ENCODE measurements at regions not wholly inside any gene's neighbourhood (a gene's known extent, or its start where the extent isn't known, plus 50 kb on each side); places are given as distances from the start of the nearest gene placed in this dataset.

DNA sequence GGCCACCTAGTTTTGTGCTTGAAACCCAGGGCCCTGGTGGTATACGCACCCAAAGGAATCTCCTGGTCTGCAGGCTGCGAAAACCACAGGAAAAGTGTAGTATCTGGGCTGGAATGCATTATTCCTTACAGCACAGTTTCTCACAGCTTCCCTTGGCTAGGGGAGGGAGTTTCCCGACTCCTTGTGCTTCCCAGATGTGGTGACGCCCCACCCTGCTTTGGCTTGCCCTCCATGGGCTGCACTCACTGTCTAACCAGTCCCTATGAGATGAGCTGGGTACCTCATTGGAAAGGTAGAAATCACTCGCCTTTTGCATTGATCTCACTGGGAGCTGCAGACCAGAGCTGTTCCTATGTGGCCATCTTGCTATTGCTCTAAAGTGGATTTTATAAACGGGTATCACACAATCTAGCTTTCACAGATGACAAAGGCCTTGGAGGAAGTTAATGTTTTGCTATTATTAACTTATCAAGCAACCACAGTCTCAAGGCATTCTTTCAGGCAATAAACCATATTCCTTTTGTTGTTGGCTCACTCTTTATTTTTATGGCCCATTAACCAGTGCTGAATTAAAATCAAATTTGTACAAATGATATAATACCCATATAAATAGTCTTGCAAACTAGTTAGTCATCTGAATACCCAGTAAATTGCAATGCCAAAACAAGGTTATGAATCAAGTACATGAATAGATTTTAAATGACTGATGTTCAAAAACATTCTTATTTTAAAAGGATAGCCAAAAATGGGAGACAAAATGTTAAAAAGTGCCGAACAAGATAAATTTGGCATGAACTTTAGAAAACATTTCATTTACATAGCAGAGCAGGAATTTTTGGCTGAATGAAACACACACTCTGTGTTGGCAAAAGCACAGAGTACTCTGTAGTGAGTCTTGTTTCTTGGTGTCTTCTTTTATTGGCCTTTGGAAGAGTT is 475.4 kb upstream of the ARGLU1 start:
- Mint-ChIP-seq H3K36me3 (ENCODE audit: low read depth) (no peaks in the 10 kb centered on the region), H3K27ac (no peak overlapping the region), H3K4me1 (no peaks in the 10 kb centered on the region), H3K27me3 (ENCODE audit: insufficient read depth) (no peaks in the 10 kb centered on the region), H3K4me3 (no peak overlapping the region), H3K9me3 (peaks cover 12% of the 10 kb centered on the region)
- no peak overlapping the region for H3K9ac ChIP-seq (ENCODE audit: extremely low read depth, low read length, poor library complexity, severe bottlenecking)
- no peak for DNase-seq
- no peaks in the 10 kb centered on the region for H3K4me1 ChIP-seq (ENCODE audit: control insufficient read depth, insufficient read depth, low read length)
- WGBS, 2 experiments (ENCODE audit: insufficient coverage in 1 of 2, insufficient read length in 1 of 2): 90 to 96% methylated on average over 3 to 7 of the region's 7 CpGs
- no peak overlapping the region for H3K27ac ChIP-seq (ENCODE audit: low read depth, low read length)
- no peaks in the 10 kb centered on the region for H3K36me3 ChIP-seq (ENCODE audit: control insufficient read depth, insufficient read depth, low read length)
- no peak overlapping the region for H3K4me3 ChIP-seq (ENCODE audit: low read length)
- TF ChIP-seq, protein P1, sequence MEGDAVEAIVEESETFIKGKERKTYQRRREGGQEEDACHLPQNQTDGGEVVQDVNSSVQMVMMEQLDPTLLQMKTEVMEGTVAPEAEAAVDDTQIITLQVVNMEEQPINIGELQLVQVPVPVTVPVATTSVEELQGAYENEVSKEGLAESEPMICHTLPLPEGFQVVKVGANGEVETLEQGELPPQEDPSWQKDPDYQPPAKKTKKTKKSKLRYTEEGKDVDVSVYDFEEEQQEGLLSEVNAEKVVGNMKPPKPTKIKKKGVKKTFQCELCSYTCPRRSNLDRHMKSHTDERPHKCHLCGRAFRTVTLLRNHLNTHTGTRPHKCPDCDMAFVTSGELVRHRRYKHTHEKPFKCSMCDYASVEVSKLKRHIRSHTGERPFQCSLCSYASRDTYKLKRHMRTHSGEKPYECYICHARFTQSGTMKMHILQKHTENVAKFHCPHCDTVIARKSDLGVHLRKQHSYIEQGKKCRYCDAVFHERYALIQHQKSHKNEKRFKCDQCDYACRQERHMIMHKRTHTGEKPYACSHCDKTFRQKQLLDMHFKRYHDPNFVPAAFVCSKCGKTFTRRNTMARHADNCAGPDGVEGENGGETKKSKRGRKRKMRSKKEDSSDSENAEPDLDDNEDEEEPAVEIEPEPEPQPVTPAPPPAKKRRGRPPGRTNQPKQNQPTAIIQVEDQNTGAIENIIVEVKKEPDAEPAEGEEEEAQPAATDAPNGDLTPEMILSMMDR (conservative IDR thresholded peaks at IDR 0.05): no peak
- H3K27me3 ChIP-seq (ENCODE audit: control insufficient read depth, insufficient read depth, low read length, poor library complexity, severe bottlenecking): no peaks in the 10 kb centered on the region
- no peaks in the 10 kb centered on the region for H3K9me3 ChIP-seq (ENCODE audit: control insufficient read depth, low read length)

DNA sequence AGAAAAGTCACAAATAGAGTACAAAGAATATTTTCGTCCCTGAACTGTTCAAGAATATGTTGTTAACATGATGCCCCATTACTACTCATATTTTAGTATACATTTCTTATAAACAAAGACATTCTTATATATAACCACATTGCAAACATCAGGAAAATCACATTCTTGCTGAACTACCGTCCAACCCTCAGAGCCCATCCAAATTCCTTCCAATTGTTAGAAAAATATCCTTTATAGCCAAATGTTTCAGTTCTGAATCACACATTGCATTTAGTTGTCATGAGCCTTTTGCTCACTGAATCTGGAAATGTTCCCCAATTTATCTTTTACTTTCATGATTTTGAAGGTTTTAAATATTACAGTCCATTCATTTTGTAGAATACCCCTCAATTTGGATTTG is 467.8 kb upstream of the ARGLU1 start:
- no peaks in the 10 kb centered on the region for H3K27me3 Mint-ChIP-seq (ENCODE audit: insufficient read depth)
- no peaks in the 10 kb centered on the region for H3K4me1 Mint-ChIP-seq
- 80 to 83% methylated on average over 1 to 2 of the region's 2 CpGs for WGBS, 2 experiments (ENCODE audit: insufficient coverage in 1 of 2, insufficient read length in 1 of 2)
- H3K27ac Mint-ChIP-seq: no peak overlapping the region
- peaks cover 3% of the 10 kb centered on the region for H3K9me3 Mint-ChIP-seq
- H3K36me3 ChIP-seq (ENCODE audit: control insufficient read depth, insufficient read depth, low read length): no peaks in the 10 kb centered on the region
- H3K27me3 ChIP-seq (ENCODE audit: control insufficient read depth, insufficient read depth, low read length, poor library complexity, severe bottlenecking): no peaks in the 10 kb centered on the region
- H3K4me3 ChIP-seq (ENCODE audit: low read length): no peak overlapping the region
- H3K4me3 Mint-ChIP-seq: no peak overlapping the region
- no peak for DNase-seq
- no peaks in the 10 kb centered on the region for H3K4me1 ChIP-seq (ENCODE audit: control insufficient read depth, insufficient read depth, low read length)
- TF ChIP-seq, protein P1 (conservative IDR thresholded peaks at IDR 0.05): no peak
- H3K9ac ChIP-seq (ENCODE audit: extremely low read depth, low read length, poor library complexity, severe bottlenecking): no peak overlapping the region
- H3K9me3 ChIP-seq (ENCODE audit: control insufficient read depth, low read length): no peaks in the 10 kb centered on the region
- H3K27ac ChIP-seq (ENCODE audit: low read depth, low read length): no peak overlapping the region
- H3K36me3 Mint-ChIP-seq (ENCODE audit: low read depth): no peaks in the 10 kb centered on the region

DNA sequence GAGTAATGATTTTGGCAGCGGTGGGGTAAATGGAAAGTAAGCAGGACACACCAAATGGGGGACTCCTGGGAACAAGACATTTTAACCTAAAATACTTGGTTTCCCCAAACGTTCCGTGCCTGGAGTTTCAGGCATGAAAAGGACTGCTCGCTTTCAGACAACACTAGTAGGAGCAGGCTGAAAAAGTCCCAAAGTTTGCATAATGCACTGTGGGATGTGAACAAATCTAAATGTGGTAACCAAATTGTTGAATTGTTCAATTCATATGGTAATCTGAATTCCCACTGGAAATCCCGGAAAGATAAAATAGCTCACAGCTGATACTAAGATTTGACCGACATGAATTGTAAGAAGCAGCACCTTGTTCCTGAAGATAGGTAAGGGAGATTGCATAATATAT is 467.2 kb upstream of the ARGLU1 start:
- no peak overlapping the region for H3K9ac ChIP-seq (ENCODE audit: extremely low read depth, low read length, poor library complexity, severe bottlenecking)
- no peak overlapping the region for H3K27ac ChIP-seq (ENCODE audit: low read depth, low read length)
- H3K9me3 Mint-ChIP-seq: no peaks in the 10 kb centered on the region
- H3K4me1 ChIP-seq (ENCODE audit: control insufficient read depth, insufficient read depth, low read length): no peaks in the 10 kb centered on the region
- no peaks in the 10 kb centered on the region for H3K4me1 Mint-ChIP-seq
- H3K4me3 Mint-ChIP-seq: no peak overlapping the region
- DNase-seq: no peak
- H3K27me3 ChIP-seq (ENCODE audit: control insufficient read depth, insufficient read depth, low read length, poor library complexity, severe bottlenecking): no peaks in the 10 kb centered on the region
- no peaks in the 10 kb centered on the region for H3K9me3 ChIP-seq (ENCODE audit: control insufficient read depth, low read length)
- no peak overlapping the region for H3K27ac Mint-ChIP-seq
- H3K4me3 ChIP-seq (ENCODE audit: low read length): no peak overlapping the region
- WGBS, 2 experiments (ENCODE audit: insufficient coverage in 1 of 2, insufficient read length in 1 of 2): 92 to 93% methylated on average over 4 to 6 of the region's 6 CpGs
- no peaks in the 10 kb centered on the region for H3K36me3 Mint-ChIP-seq (ENCODE audit: low read depth)
- no peaks in the 10 kb centered on the region for H3K36me3 ChIP-seq (ENCODE audit: control insufficient read depth, insufficient read depth, low read length)
- H3K27me3 Mint-ChIP-seq (ENCODE audit: insufficient read depth): no peaks in the 10 kb centered on the region
- TF ChIP-seq, protein P1 (conservative IDR thresholded peaks at IDR 0.05): no peak
